ENCODE measurements at regions not wholly inside any gene's neighbourhood (a gene's known extent, or its start where the extent isn't known, plus 50 kb on each side); places are given as distances from the start of the nearest gene placed in this dataset.

- TF ChIP-seq POLR2A (IDR thresholded peaks at IDR 0.05) = no peak
- TF ChIP-seq CTCF (IDR thresholded peaks at IDR 0.05) = no peak
Measured at GRCh38 chr16:59690216-59690615, 956.1 kb upstream of the GOT2 start.
